ENCODE measurements at regions not wholly inside any gene's neighbourhood (a gene's known extent, or its start where the extent isn't known, plus 50 kb on each side); places are given as distances from the start of the nearest gene placed in this dataset.

DNA sequence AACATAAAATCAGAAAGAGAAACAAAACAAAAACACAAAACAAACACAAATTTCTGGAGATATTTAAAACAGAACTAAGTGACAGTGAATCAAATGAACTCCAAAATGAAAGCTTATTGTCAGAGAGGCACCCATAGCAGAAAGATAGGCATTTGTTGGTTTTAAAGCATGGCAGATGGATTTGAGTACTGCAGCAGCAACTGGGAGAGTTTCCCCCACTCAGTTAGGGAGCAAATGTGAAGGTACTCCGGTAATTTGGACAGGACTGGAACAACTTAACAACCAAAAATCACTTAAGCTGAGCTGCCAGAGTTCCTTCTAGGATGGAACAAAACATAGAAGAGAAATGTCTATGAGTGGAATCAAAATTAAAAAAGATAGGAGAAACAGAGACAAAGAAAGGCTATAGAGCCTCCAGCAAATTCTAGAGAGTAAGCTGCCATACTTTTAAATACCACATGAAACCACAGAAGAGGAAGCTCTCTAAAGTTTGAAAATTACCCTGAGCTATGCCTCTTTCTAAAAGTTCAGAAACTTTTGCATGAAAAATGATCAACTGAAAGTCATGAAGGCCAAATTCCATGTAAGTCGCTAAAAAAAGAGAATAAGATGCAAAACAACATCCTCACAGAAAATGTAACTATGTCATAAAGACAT, 1248.3 kb upstream of the USP15 start:
- no peak for DNase-seq
- no peak overlapping the region for H3K4me3 Mint-ChIP-seq
- H3K9me3 Mint-ChIP-seq, result no peaks in the 10 kb centered on the region
- H3K27ac Mint-ChIP-seq, result no peak overlapping the region
- H3K27me3 Mint-ChIP-seq, result no peaks in the 10 kb centered on the region
- H3K36me3 Mint-ChIP-seq, result no peaks in the 10 kb centered on the region
- CTCF ChIA-PET, result no interaction called here
- H3K4me1 Mint-ChIP-seq, result no peaks in the 10 kb centered on the region

DNA sequence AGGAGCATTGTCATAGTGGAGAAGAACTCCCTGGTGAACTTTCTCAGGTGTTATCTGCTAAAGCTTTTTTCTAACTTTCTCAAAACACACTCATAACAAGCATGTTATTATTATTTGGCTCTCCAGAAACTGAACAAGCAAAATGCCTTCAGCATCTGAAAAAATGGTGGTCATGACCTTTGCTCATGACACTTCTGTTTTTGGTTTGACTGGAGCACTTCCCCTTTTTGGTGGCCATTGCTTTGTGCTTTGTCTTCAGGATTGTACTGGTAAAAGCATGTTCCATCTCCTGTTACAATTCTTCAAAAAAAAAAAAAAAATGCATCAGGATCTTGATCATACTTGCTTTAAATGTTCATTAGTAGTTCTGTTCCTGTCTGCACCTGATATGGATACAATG, 1241.6 kb upstream of the USP15 start:
- no peak for DNase-seq
- H3K36me3 Mint-ChIP-seq, result no peaks in the 10 kb centered on the region
- no peak overlapping the region for H3K4me3 Mint-ChIP-seq
- CTCF ChIA-PET, result no interaction called here
- H3K9me3 Mint-ChIP-seq, result peaks cover 11% of the 10 kb centered on the region
- H3K27ac Mint-ChIP-seq, result no peak overlapping the region
- no peaks in the 10 kb centered on the region for H3K27me3 Mint-ChIP-seq
- no peaks in the 10 kb centered on the region for H3K4me1 Mint-ChIP-seq

DNA sequence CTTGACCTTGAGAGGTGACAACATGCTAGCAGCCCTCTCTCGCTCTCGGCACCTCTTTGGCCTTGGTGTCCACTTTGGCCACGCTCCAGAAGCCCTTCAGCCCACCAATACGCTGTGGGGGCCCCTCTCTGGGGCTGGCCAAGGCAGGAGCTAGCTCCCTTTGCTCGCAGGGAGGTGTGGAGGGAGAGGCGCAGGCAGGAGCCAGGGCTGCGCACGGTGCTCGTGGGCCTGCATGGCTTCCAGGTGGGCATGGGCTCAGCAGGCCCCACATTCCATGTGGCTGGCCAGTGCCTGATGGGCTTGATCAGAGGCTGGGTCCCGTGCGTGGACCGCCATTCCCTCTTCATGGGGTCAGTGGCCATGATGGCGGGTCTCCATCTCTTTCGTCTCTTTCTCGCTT, 1237.0 kb upstream of the USP15 start:
- Mint-ChIP-seq H3K4me1 (no peaks in the 10 kb centered on the region), H3K9me3 (peaks cover 20% of the 10 kb centered on the region), H3K27ac (no peak overlapping the region), H3K27me3 (no peaks in the 10 kb centered on the region), H3K4me3 (no peak overlapping the region), H3K36me3 (no peaks in the 10 kb centered on the region)
- DNase-seq, result no peak
- CTCF ChIA-PET, result no interaction called here

DNA sequence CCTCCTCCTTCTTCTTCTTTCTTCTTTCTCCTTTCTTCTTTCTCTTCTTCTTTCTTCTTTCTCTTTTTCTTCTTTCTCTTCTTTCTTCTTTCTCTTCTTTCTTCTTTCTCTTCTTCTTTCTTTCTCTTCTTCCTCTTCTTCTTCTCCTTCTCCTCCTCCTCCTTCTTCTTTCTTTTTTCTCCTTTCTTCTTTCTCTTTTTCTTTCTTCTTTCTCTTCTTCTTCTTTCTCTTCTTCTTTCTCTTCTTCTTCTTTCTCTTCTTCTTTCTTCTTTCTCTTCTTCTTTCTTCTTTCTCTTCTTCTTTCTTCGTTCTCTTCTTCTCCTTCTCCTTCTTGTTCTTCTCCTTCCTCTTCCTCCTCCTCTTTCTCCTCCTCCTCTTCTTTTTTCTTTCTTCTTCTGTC, 1230.7 kb upstream of the USP15 start:
- Mint-ChIP-seq H3K4me3 (no peak overlapping the region), H3K36me3 (no peaks in the 10 kb centered on the region)

DNA sequence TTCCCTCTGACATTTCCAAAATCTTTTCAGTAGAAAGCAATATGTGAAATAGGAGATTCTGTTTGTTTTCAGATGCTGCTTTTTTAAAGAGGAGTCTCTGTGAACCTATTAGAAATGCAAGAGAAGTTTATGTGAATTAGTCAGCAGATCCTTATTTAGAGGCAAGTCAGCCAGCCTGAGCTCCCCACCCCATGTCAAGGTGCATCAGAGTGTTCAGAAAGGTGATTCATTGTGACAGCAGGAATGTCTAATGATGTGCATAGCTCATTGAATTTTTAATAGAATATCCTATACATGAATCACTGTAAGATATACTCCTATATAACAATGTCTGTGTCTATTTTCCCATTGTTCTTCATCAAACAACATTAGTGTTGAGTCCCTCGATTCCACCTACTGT, 1222.4 kb upstream of the USP15 start:
- H3K4me1 Mint-ChIP-seq, result no peaks in the 10 kb centered on the region
- H3K27me3 Mint-ChIP-seq, result no peaks in the 10 kb centered on the region
- H3K9me3 Mint-ChIP-seq, result peaks cover 4% of the 10 kb centered on the region
- H3K36me3 Mint-ChIP-seq, result no peaks in the 10 kb centered on the region
- H3K4me3 Mint-ChIP-seq, result no peak overlapping the region
- no peak overlapping the region for H3K27ac Mint-ChIP-seq
- CTCF ChIA-PET, result interaction anchor here (0.6 kb wide), 1 partner anchor 1634 kb away, joined by 4 read pairs; no protein-coding TSS in a partner anchor
- DNase-seq, result no peak

More for the DNA sequence above, 1230.7 kb upstream of the USP15 start:
- DNase-seq, result no peak
- CTCF ChIA-PET, result no interaction called here
- Mint-ChIP-seq H3K4me1 (no peaks in the 10 kb centered on the region), H3K27me3 (no peaks in the 10 kb centered on the region), H3K9me3 (peaks cover 10% of the 10 kb centered on the region), H3K27ac (no peak overlapping the region)

DNA sequence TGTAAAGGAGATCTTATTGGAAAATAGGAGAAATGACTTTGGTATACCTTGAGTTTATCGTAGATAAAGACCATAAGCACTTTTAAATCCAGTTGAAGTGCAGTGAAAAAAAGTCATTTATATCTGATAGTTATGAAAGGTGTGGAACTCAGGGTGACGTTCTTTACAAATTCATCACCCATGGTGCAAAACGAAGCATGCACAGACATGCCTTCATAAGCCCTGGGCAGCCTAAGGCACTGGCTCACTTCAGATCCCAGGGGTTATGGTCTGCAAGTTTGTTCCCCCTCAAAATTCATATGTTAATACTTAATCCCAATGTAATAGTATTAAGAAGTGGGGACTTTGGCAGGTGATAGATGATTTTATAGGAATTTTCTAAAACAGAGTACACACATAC, 1216.4 kb upstream of the USP15 start:
- H3K4me3 Mint-ChIP-seq, result no peak overlapping the region
- no peaks in the 10 kb centered on the region for H3K36me3 Mint-ChIP-seq
- no peaks in the 10 kb centered on the region for H3K4me1 Mint-ChIP-seq
- no peak overlapping the region for H3K27ac Mint-ChIP-seq
- CTCF ChIA-PET, result no interaction called here
- no peaks in the 10 kb centered on the region for H3K27me3 Mint-ChIP-seq
- no peak for DNase-seq
- H3K9me3 Mint-ChIP-seq, result no peaks in the 10 kb centered on the region

DNA sequence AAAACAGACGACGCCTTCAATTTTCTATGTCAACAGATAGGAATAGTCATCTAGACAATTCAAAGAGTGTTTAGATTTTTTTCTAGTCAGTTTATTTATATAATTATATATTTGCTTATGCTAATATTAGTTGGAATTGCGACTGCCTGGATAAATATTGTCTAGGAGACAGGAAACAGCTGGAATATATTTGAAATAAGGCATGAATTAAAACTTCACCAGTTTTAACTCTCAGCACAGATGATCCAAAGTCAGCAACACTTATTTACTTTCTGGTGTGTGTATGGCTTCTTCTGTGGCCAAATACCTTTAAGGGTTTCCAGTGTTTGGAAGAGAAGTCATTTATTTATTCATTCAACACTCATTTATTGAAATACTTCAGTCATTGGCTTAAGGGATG, 1215.4 kb upstream of the USP15 start:
- no peak for DNase-seq
- Mint-ChIP-seq H3K4me1 (no peaks in the 10 kb centered on the region), H3K9me3 (no peaks in the 10 kb centered on the region), H3K36me3 (no peaks in the 10 kb centered on the region), H3K27ac (no peak overlapping the region), H3K4me3 (no peak overlapping the region), H3K27me3 (no peaks in the 10 kb centered on the region)
- CTCF ChIA-PET, result no interaction called here

DNA sequence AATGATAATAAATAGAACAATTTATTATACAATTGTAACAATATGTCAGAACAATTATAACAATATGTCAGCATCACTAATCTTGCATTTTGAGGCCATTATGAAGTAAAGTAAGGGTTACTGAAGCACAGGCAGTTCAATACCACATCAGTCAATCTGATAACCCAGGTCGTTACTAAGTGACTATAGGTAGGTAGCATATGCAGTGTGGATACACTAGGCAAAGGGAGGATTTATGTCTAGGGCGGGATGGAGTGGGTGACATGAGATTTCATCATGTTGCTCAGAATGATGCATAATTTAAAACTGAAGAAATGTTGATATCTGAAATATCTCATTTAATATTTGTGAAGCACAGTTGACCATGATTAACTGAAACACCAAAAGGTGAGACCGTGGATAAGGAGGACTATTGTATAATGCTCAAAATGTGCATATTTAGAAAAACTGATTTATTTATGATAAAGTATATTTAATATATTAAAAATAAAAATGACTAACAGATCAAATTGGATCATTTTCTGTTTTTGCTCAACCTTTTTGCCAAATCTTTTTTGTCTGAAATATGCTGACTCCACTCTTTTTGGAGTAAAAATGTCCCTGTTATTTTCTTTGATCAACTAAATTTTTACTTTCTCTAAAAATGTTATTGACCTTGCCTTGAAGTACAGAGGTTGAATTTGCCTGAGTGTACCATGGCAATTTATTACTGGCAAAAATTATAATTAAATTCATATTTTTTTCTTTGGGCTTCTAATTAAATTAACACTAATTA, 1189.4 kb upstream of the USP15 start:
- no peaks in the 10 kb centered on the region for H3K36me3 Mint-ChIP-seq
- CTCF ChIA-PET, result no interaction called here
- no peaks in the 10 kb centered on the region for H3K9me3 Mint-ChIP-seq
- H3K27me3 Mint-ChIP-seq, result no peaks in the 10 kb centered on the region
- H3K4me3 Mint-ChIP-seq, result no peak overlapping the region
- no peaks in the 10 kb centered on the region for H3K4me1 Mint-ChIP-seq
- H3K27ac Mint-ChIP-seq, result no peak overlapping the region
- no peak for DNase-seq

DNA sequence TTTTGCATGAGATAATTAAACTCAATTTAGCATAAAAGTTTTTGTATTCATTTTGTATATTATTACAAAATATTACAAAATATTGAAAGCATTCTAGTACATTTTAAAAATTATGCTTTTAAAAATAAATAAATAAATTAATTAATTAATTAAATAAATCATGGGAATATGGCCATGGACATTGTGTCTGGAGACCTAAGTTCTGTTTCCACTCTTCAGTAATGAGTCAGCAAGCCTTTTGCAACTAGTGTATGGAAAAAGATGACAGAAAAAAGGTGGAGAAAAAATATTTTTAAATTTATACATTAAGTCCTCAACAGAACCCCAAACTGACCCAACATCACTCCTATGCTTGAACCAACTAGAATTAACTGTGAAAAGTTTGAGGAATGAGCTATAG, 1187.5 kb upstream of the USP15 start:
- no peak for DNase-seq
- no peaks in the 10 kb centered on the region for H3K36me3 Mint-ChIP-seq
- no peak overlapping the region for H3K4me3 Mint-ChIP-seq
- no peak overlapping the region for H3K27ac Mint-ChIP-seq
- CTCF ChIA-PET, result no interaction called here
- H3K9me3 Mint-ChIP-seq, result peaks cover 4% of the 10 kb centered on the region
- H3K27me3 Mint-ChIP-seq, result no peaks in the 10 kb centered on the region
- no peaks in the 10 kb centered on the region for H3K4me1 Mint-ChIP-seq

DNA sequence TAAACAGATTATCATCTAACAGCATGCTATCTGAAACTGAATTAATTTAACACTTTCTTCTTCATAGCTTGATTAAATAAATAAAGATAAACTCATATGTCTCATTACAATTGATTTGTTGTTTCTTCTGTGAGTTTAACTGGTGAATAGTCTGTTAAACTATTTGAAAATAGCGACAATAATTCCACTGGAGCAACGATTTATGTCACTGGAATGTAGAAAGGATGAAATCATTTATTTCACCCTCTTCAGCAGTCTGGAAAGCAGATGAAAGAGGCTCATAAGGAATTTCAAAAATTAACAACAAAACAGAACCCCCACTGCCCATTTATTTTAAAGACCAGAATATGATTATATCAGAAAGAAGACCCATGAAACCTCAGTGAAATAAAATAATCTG, 1165.1 kb upstream of the USP15 start:
- no peaks in the 10 kb centered on the region for H3K4me1 Mint-ChIP-seq
- no peak for DNase-seq
- H3K4me3 Mint-ChIP-seq, result no peak overlapping the region
- no peaks in the 10 kb centered on the region for H3K36me3 Mint-ChIP-seq
- no peaks in the 10 kb centered on the region for H3K27me3 Mint-ChIP-seq
- CTCF ChIA-PET, result no interaction called here
- H3K27ac Mint-ChIP-seq, result no peak overlapping the region
- peaks cover 10% of the 10 kb centered on the region for H3K9me3 Mint-ChIP-seq

DNA sequence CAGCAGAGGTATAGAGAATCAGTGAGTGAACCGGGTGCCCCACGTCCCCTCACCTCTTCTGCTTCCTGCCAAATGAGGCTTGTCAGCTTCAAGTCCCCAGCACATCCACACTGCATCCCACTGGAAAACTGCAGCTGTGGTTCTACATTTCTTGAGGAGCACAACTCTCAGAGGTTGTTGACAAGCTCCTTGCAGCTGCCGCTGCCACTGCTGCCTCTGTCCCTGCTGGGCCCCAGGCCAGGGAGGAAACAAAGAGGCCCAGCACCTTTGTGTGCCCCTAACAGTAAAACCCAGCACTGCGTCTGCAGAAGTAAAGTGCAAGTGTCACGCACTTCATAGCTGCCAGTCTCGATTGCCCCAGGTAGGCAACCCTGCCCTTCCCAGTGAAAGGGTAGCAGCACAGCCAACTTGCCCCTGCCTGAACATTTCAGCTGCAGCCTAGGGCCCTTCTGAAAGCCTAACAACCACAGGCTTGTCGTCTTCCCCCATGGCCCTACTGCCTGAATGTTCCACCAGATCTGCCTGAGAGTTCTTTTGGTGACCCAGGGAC, 1162.1 kb upstream of the USP15 start:
- H3K4me1 Mint-ChIP-seq, result no peaks in the 10 kb centered on the region
- DNase-seq, result no peak
- no peaks in the 10 kb centered on the region for H3K36me3 Mint-ChIP-seq
- no peak overlapping the region for H3K4me3 Mint-ChIP-seq
- no peaks in the 10 kb centered on the region for H3K27me3 Mint-ChIP-seq
- CTCF ChIA-PET, result no interaction called here
- peaks cover 5% of the 10 kb centered on the region for H3K9me3 Mint-ChIP-seq
- H3K27ac Mint-ChIP-seq, result no peak overlapping the region

DNA sequence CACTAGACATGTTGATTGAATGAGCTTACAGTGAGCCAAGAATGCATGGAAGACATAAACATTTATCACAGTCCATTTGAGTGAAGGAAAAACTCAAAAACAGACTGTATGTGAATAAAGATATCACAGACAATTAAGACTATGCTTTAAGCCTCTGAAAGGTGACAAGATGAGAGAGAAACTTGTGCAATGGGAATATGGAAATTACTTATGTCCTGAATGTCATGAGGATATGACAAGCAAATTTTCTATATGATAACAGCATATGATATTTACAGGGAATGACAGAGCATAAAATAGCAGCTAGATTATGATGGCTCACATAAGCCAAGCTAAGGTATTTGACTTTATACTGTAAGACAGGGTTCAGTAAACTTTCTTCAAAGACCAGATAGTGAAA, 1153.1 kb upstream of the USP15 start:
- Mint-ChIP-seq H3K27me3 (no peaks in the 10 kb centered on the region), H3K4me3 (no peak overlapping the region), H3K9me3 (peaks cover 2% of the 10 kb centered on the region), H3K4me1 (no peaks in the 10 kb centered on the region), H3K36me3 (no peaks in the 10 kb centered on the region), H3K27ac (no peak overlapping the region)
- CTCF ChIA-PET, result no interaction called here
- no peak for DNase-seq

DNA sequence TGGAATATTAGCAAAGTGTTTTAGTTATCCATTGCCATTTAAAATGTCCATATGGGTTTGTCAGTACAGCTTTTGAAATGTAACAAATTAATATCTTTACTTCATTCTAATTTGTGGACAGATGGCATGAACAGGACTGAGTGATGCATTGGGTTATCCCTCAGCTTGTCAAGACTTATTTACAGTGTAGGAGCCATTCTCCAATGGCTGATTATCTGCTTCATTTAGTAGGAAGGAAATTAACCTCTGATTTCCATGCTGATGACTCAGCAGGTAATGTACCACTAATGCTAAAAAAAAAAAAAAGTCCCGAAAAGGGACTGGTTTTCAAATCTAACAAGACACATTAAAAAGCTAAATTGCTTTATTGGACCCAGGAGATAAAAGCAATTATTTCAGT, 1149.0 kb upstream of the USP15 start:
- DNase-seq, result no peak
- Mint-ChIP-seq H3K4me1 (no peaks in the 10 kb centered on the region), H3K9me3 (peaks cover 6% of the 10 kb centered on the region), H3K27me3 (no peaks in the 10 kb centered on the region), H3K27ac (no peak overlapping the region), H3K36me3 (no peaks in the 10 kb centered on the region), H3K4me3 (no peak overlapping the region)
- CTCF ChIA-PET, result no interaction called here

DNA sequence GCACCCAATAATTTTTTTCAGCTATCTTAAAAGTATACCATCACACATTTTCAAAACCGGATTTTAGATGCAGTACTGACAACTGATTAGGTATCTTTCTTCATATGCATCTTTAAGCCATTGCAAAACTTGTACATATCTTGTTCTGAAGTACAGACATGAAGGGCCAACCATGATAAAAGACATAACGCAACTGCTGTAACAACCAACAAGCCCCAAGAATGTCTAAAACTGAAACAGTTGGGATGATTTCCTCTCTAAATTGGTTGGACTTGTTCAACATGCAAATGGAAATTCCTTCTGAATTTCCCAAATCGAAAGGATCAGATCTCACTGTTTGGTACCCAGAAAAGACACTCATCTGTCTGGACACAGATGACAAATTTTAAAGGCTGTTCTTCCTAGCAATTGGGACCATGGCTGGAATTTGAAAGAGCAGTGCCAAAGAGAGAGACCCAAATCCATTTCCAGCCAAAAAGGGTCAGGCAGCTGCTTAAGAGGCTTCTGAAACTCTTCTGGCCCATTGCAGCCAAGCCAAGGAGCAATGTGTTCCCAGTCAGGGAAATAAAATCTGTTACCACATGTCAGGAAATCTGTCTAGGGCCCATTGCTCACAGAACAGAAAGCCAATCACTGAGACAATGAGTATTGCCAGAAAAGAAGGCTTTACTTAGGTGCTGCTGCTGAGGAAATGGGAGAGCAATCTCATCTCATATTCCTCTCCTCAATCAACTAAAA, 1122.4 kb upstream of the USP15 start:
- no peaks in the 10 kb centered on the region for H3K27me3 Mint-ChIP-seq
- DNase-seq, result no peak
- peaks cover 12% of the 10 kb centered on the region for H3K9me3 Mint-ChIP-seq
- no peak overlapping the region for H3K27ac Mint-ChIP-seq
- H3K4me1 Mint-ChIP-seq, result no peaks in the 10 kb centered on the region
- H3K4me3 Mint-ChIP-seq, result no peak overlapping the region
- no peaks in the 10 kb centered on the region for H3K36me3 Mint-ChIP-seq
- CTCF ChIA-PET, result no interaction called here

DNA sequence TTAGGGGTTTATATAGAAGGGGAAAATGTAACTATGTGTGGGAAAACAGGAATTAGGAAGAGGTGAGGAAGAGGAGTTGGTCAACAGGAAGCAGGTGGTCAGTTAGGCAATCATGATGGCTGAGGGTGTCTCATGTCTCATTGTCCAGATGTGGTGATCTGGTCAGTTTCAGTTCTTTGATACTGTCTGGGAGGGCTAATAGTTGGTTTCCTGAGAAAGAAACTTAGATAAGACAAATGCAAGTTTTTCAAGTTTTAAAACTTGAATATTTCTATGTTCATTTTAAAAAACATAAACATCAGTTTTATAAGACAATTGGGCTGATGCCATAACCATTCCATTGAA, 1121.8 kb upstream of the USP15 start:
- Mint-ChIP-seq H3K4me3 (no peak overlapping the region), H3K27ac (no peak overlapping the region), H3K36me3 (no peaks in the 10 kb centered on the region), H3K27me3 (no peaks in the 10 kb centered on the region), H3K4me1 (no peaks in the 10 kb centered on the region), H3K9me3 (peaks cover 12% of the 10 kb centered on the region)
- no peak for DNase-seq
- CTCF ChIA-PET, result no interaction called here
